ENCODE measurements at regions not wholly inside any gene's neighbourhood (a gene's known extent, or its start where the extent isn't known, plus 50 kb on each side); places are given as distances from the start of the nearest gene placed in this dataset.

DNA sequence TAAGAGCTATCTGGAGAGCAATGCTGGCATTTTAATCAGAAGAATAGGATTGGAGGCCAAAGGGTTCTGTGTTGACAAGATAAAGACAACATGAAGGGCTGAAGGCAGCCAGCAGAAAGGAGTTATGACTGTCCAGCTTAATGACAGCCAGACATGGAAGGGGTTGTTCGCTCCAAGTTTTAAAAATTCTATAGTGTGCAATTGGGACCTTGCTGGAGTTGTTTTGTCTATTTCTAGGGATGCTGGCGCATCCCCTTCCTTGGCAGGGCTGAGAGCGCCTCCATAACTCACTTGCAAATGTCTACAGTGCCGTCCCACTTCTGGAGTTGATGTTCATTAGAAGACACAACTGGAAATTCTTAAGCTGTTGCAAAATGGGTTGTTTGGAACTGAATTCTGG is 200.7 kb downstream of the TLE3 start:
- CTCF ChIA-PET, result no interaction called here
- no peak overlapping the region for H3K27ac Mint-ChIP-seq
- DNase-seq, result no peak
- H3K27me3 Mint-ChIP-seq, result peaks cover 35% of the 10 kb centered on the region
- no peaks in the 10 kb centered on the region for H3K36me3 Mint-ChIP-seq
- no peaks in the 10 kb centered on the region for H3K9me3 Mint-ChIP-seq
- H3K4me1 Mint-ChIP-seq, result no peaks in the 10 kb centered on the region
- no peak overlapping the region for H3K4me3 Mint-ChIP-seq

DNA sequence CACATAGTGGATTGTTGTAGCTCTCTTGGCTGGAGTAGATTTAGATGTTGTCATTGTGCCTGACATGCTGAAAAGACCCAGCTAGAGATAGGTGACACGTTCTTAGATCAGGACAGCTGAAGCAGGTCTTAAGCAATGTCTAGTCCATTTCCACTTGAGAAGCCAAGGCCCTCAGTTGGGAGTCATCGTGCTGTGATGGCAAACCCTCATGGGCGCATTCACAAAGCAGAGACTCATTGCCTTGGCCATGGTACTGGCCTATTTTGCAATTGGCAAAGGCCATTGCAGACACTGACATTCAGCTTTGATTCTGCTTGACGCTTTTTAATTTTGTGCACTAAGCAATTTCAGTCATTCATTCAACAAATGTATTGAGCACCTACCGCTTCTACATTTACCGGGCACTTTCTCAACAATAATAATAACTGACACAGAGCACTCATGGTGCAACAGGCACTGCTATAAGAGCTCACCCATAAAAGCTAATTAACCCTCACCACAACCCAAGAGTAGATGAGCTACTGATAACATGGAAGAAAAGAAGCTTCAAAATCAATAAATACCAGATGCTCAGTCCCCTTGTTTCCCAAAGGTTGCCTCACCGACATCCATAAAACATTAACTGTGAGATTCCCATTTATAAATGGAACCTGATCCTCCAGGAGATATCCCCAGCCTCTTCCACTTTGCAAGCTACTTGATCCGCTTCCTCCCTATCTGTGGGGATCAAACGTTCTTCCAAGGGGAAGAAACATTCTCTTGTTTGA is 200.1 kb downstream of the TLE3 start:
- peaks cover 35% of the 10 kb centered on the region for H3K27me3 Mint-ChIP-seq
- DNase-seq, result no peak
- no peak overlapping the region for H3K27ac Mint-ChIP-seq
- H3K4me3 Mint-ChIP-seq, result no peak overlapping the region
- no peaks in the 10 kb centered on the region for H3K4me1 Mint-ChIP-seq
- no peaks in the 10 kb centered on the region for H3K9me3 Mint-ChIP-seq
- CTCF ChIA-PET, result no interaction called here
- H3K36me3 Mint-ChIP-seq, result no peaks in the 10 kb centered on the region

DNA sequence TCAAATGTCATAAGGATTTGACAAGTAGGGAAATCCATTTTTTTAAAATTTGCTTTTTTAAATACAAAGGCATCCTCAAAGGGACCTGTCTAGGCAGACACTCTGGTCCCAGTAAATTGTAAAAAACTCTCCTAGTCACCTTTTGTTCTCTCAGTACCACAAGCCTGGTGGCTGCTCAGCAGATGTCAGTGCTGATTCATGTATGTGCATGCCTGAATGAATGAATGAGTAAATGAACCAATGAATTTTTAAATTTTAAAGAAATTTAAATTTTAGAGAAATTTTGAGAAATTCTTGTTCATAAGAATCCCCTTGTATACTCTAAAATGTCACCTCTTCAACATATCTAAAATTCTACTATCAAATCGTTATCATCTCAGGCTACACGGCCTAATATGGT is 199.5 kb downstream of the TLE3 start:
- Mint-ChIP-seq H3K36me3 (no peaks in the 10 kb centered on the region), H3K27me3 (peaks cover 33% of the 10 kb centered on the region), H3K27ac (no peak overlapping the region), H3K9me3 (no peaks in the 10 kb centered on the region), H3K4me3 (no peak overlapping the region), H3K4me1 (no peaks in the 10 kb centered on the region)
- CTCF ChIA-PET, result no interaction called here
- no peak for DNase-seq

DNA sequence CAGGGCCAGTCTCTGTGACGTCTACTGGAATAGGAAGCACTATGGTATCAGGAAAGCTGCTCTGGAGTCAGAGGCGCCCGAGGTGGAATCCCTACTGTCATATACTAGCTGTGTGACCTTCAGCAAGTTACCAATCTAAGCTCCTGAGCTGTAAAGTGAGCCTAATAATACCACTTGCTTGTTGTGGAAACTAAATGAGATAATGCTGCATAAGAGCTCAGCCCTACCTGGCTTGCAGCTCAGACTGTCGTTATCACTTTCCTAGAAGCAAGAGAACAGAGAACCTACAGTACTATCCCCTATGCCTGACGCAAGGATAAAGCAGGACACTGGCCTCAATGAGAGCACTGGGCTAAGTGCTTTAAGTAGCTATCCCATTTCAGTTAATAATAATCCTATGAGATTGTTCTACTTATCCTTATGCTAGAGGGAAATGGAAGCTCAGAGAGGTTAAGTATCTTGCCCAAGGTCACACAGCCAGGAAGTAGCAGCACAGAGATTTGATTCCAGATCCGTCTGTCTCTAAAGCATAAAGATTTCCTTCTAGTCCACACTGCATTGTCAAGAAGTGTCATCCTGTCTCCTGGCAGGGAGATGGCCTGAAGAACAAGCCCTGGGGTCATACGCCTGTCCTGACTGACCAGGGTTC is 195.2 kb downstream of the TLE3 start:
- DNase-seq, result no peak
- Mint-ChIP-seq H3K4me3 (no peak overlapping the region), H3K27ac (no peak overlapping the region), H3K9me3 (no peaks in the 10 kb centered on the region), H3K27me3 (peaks cover under 1% of the 10 kb centered on the region), H3K4me1 (no peaks in the 10 kb centered on the region), H3K36me3 (no peaks in the 10 kb centered on the region)
- CTCF ChIA-PET, result interaction anchor here (0.6 kb wide), 1 partner anchor 25 kb away, joined by 3 read pairs; no protein-coding TSS in a partner anchor

DNA sequence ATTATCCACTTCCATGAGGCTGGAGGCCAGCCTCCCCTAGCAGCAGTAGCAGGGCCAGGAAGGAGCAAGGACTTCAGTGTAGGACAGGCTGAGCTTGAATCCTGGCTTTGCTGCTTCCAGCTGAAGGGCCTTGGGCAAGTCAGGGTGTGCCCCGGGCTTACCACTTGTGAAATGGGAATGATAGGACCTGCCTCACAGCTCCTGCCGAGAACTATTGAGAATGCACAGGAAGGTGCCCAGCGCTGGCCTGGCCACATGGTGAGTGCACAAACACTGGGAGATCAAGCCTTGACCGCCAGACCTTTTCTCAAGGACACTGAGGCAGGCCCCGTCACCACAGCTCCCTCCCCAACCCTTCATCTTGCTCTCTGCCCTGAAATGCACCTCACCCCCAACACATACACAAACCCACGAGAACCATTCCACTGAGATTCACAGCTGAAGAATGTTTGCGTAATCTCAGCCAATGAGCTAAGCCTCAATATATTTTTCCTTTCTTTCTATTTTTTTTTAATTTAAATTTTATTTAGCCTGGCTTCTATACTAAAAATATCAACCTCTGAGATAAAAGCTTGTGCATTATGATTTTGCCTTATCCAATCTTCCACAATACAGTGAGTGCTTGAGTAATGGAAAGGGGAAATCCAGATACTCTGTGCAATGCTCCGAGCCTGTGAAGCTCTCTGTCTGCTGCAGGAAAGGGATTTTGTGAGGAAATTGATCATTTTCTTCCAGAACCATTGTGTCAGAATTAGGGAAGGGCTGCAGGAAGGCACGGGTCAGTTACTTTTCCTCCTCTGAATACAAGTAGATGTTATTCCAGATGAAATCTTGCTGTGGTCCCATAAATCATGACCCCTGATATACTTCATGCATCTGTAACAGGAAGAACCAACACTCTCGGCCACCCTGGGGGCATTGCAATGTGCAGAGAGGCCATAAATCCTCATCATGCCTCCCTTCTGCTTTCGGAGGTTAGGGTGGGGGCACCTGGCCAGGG is 193.9 kb downstream of the TLE3 start:
- no peak overlapping the region for H3K4me3 Mint-ChIP-seq

DNA sequence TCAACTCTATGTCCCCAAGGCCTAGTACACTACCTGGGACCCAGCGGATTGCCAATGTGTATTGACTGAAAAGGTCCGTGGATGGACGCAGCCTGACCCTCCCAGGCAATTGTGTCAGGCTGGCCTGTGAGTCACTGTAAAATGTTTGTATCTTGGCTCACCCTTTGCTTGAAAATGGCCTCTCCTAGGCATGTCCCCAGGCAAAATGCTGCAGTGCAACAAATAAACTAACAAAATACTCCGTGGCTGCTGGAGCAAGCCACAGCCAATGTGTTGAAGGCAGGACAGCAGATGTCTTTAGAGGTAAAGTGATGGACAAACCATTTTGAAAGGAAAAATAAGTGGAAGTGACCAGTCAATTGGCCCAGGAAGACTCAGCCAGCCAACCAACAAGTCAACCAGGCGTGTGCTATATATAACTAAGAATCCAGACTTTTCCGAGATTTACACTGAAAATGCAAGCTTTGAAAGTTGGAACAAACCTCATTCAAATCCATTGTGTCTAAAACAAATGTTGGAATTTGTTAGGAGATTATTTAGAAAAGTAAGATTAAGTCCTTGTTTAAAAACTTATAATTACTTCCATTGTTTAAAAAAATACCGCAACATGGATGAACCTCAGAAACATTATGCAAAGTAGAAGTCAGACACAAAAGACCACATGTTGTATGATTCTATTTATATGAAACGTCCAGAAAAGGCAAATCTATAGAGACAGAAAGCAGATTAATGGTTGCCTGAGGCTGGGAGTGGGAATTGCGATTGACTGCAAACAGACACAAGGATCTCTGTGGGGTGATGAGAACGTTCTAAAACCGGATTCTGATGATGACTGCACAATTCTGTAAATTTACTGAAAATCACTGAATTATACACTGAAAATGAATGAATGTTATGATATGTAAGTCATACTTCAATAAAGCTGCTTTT is 191.2 kb downstream of the TLE3 start:
- Mint-ChIP-seq H3K27me3 (peaks cover 4% of the 10 kb centered on the region), H3K4me3 (no peak overlapping the region), H3K27ac (no peak overlapping the region), H3K4me1 (no peaks in the 10 kb centered on the region), H3K9me3 (peaks cover 2% of the 10 kb centered on the region), H3K36me3 (no peaks in the 10 kb centered on the region)
- CTCF ChIA-PET, result no interaction called here
- no peak for DNase-seq

More for the DNA sequence above, 193.9 kb downstream of the TLE3 start:
- CTCF ChIA-PET, result no interaction called here
- Mint-ChIP-seq H3K27me3 (no peaks in the 10 kb centered on the region), H3K27ac (no peak overlapping the region), H3K4me1 (no peaks in the 10 kb centered on the region), H3K9me3 (no peaks in the 10 kb centered on the region), H3K36me3 (no peaks in the 10 kb centered on the region)
- DNase-seq, result no peak

DNA sequence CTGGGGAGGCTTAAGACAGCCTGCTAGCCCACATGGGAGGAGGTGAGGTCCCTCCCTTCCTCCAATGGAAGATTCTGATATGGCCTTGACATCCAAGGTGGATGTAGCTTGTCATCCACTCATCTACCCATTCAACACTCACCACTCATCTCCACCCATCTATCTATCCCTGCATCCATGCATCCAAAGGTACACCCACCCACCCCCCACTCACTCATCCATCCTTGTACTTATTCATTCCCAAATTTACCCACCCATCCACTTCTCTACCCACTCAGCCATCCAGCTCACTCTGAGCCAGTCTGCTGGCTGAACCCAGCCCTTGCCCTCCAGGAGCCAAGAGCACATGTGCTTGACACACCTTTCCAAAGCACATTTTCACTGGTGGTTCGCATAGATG is 189.7 kb downstream of the TLE3 start:
- Mint-ChIP-seq H3K9me3 (peaks cover 2% of the 10 kb centered on the region), H3K4me1 (no peaks in the 10 kb centered on the region), H3K27me3 (peaks cover 9% of the 10 kb centered on the region), H3K36me3 (no peaks in the 10 kb centered on the region), H3K4me3 (no peak overlapping the region), H3K27ac (no peak overlapping the region)
- no peak for DNase-seq
- CTCF ChIA-PET, result interaction anchor here (1.4 kb wide), 1 partner anchor 179 kb away, joined by 4 read pairs; no protein-coding TSS in a partner anchor

DNA sequence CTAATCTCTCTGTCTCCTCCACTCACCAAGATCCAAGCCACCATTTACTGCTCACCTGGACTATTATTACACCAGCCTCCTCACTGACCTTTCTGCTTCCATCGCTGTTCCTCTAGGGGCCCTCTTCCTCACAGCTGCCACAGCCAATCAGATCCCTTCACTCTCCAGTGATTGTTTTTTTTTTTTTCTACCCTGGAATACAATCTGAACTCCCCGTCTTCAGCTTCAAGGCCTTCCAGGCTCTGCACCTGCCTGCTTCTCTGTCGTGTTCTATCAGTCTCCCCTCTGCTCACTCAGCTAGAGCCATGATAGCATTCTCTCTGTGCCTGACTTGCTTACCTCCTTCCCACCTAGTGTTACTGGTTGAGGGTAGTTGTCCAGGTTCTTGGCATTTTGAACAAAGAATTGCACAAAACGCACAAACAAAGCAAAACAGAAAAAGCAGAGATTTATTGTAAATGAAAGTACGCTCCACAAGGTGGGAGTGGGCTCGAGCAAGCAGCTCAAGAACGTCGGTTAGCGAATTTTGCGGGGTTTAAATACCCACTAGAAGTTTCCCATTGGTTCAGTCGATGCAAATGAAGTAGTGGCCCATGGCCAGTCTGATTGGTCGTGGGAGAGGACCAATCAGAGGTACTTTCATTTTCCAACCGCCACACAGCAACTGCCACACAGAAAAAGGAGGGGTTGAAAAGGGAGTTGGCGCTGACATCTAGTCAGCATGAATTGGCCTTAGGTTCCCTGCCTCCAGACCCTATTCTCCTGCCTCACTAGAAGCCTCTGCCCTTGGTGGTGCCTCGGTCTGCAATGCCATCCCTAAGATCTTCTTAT is 188.9 kb downstream of the TLE3 start:
- no peak for DNase-seq
- CTCF ChIA-PET, result interaction anchor here (1.4 kb wide), 1 partner anchor 180 kb away, joined by 4 read pairs; no protein-coding TSS in a partner anchor
- Mint-ChIP-seq H3K4me1 (no peaks in the 10 kb centered on the region), H3K27me3 (peaks cover 13% of the 10 kb centered on the region), H3K9me3 (peaks cover 2% of the 10 kb centered on the region), H3K36me3 (no peaks in the 10 kb centered on the region), H3K4me3 (no peak overlapping the region), H3K27ac (no peak overlapping the region)

DNA sequence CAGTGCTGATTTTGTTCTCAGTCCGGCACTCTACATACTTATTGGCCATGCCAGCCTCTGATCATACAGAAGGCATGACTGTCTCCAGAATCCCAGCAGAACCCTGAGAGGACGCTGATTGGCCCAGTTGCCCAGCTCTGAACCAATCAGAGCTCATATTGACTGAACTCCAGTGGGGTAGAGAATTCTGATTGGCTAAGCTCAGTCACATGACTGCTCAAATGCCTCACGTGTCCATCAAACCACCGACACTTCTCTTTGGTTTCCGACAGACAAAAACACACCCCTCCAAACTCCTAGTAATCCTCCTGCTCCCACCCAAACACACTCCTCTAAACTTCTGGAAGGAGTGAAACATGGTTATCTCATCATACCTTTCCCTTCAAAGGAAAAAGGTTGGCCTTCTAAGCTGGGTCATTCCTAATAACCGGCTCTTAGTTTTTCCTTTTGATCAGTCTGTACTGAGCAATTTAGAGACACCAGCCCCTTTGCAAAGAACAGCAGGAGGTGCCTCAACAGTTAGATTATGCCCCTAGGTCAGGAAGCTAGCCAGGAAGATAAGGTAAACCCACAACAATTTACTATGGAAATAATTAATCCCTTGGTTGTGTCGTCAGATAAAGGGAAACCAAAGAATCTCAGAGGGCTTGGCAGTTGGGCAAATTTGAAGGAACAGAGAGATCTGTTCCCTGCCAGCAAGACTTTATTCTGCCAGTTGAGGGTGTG is 187.8 kb downstream of the TLE3 start:
- DNase-seq, result no peak
- Mint-ChIP-seq H3K27me3 (peaks cover 20% of the 10 kb centered on the region), H3K4me1 (no peaks in the 10 kb centered on the region), H3K4me3 (no peak overlapping the region), H3K36me3 (no peaks in the 10 kb centered on the region), H3K9me3 (peaks cover 2% of the 10 kb centered on the region), H3K27ac (no peak overlapping the region)
- CTCF ChIA-PET, result interaction anchor here (0.6 kb wide), 1 partner anchor 147 kb away, joined by 3 read pairs; no protein-coding TSS in a partner anchor

DNA sequence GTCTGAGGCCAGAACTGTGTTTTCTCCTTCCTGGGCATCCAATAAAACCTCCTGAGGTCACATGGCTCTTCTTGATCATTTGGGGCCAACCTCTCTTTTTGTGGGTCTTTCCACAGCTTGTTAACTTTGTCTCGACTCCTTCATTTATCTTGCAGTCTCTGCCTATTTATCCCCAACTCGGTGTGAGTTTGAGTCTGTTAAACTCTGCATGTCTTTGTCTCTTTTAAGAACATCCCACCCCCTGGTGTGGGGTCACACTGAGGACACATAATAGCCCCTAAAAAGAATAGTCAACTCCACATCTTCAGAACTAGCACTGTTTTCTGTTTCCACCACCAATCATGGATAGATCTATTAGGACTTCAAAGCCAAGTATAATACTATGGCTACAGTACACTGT is 187.2 kb downstream of the TLE3 start:
- peaks cover 2% of the 10 kb centered on the region for H3K9me3 Mint-ChIP-seq
- CTCF ChIA-PET, result interaction anchor here (0.6 kb wide), 1 partner anchor 148 kb away, joined by 3 read pairs; no protein-coding TSS in a partner anchor
- no peak for DNase-seq
- H3K27me3 Mint-ChIP-seq, result peaks cover 20% of the 10 kb centered on the region
- H3K27ac Mint-ChIP-seq, result no peak overlapping the region
- no peak overlapping the region for H3K4me3 Mint-ChIP-seq
- H3K4me1 Mint-ChIP-seq, result no peaks in the 10 kb centered on the region
- no peaks in the 10 kb centered on the region for H3K36me3 Mint-ChIP-seq

DNA sequence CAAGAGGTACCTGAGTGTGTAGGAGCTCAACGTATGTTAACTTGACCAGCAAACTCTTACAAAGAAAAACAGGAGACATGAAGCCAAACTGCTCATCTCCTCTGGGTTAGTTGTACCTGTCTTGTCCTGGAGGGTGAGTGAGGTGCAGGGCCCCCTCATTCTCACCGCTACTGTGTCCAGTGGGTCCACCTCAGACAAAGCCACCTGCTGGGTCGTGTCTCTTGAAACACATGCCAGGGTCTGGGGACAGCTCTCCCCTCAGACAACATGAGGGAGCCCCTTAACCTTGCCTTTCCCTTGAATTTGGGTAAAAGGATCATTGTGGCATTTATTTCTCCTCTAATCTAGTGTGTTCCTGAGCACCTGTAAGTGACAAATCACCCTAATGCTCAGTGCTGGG is 185.6 kb downstream of the TLE3 start:
- no peak for DNase-seq
- H3K4me3 Mint-ChIP-seq, result no peak overlapping the region
- CTCF ChIA-PET, result no interaction called here
- H3K9me3 Mint-ChIP-seq, result peaks cover 2% of the 10 kb centered on the region
- H3K36me3 Mint-ChIP-seq, result no peaks in the 10 kb centered on the region
- H3K4me1 Mint-ChIP-seq, result no peaks in the 10 kb centered on the region
- H3K27ac Mint-ChIP-seq, result no peak overlapping the region
- peaks cover 27% of the 10 kb centered on the region for H3K27me3 Mint-ChIP-seq

DNA sequence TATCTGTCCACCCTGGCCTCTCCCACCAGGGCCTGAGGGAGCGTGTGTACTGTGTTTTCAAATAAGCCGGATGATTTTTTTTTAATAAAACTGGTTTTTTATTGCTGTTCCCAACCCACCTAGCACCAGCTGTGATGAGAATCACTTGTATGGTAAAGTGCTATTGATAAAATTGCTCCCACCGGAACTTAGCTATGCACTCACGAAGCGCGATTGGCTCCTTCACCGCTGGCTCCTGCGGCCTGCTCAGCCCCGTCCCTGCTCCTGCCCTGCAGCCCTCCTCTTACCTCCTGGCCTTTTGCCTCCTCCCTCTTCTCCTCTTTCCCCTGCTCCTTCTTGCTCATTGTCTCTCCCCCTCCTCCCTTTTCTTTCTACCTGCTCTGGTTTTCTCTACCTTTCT is 183.7 kb downstream of the TLE3 start:
- no peaks in the 10 kb centered on the region for H3K4me1 Mint-ChIP-seq

More for the DNA sequence above, 183.7 kb downstream of the TLE3 start:
- CTCF ChIA-PET, result no interaction called here
- Mint-ChIP-seq H3K36me3 (no peaks in the 10 kb centered on the region), H3K4me3 (no peak overlapping the region), H3K27ac (no peak overlapping the region), H3K9me3 (peaks cover 2% of the 10 kb centered on the region), H3K27me3 (peaks cover 28% of the 10 kb centered on the region)
- DNase-seq, result no peak
